KMS-11 (cell line): ENCODE measurements at regions not wholly inside any gene's neighbourhood (a gene's known extent, or its start where the extent isn't known, plus 50 kb on each side); places are given as distances from the start of the nearest gene placed in this dataset.

Experiments
- H2AFZ ChIP-seq: fragments of 200-600 bp; sonication (generic); 2 replicates; pipeline ENCODE4 v1.6.1; 2016; ENCODE audit warnings: antibody characterized with exemption, mixed run types, low read depth
- H3K27ac ChIP-seq: fragments of 200-600 bp; sonication (generic); 2 replicates; pipeline ENCODE4 v1.6.1; 2016; ENCODE audit warnings: mild to moderate bottlenecking, mixed run types
- H3K27me3 ChIP-seq: fragments of 200-600 bp; sonication (generic); 2 replicates; pipeline ENCODE4 v1.6.1; 2017; ENCODE audit warnings: mild to moderate bottlenecking, low read depth, mixed run types, moderate library complexity; ENCODE audit not compliant: insufficient read depth
- H3K36me3 ChIP-seq: fragments of 200-600 bp; sonication (generic); 2 replicates; pipeline ENCODE4 v1.6.1; 2017; ENCODE audit warnings: mild to moderate bottlenecking, mixed run types; ENCODE audit not compliant: insufficient read depth
- H3K4me1 ChIP-seq: fragments of 200-600 bp; sonication (generic); 2 replicates; pipeline ENCODE4 v1.6.1; 2016; ENCODE audit warnings: mild to moderate bottlenecking, low read depth, mixed run types; ENCODE audit not compliant: poor library complexity, severe bottlenecking
- H3K4me2 ChIP-seq: fragments of 200-600 bp; sonication (generic); 2 replicates; pipeline ENCODE4 v1.7.0; 2016; ENCODE audit warnings: mild to moderate bottlenecking, mixed run types
- H3K4me3 ChIP-seq: fragments of 200-600 bp; sonication (generic); IDR thresholded peaks from 2 replicates; pipeline ENCODE4 v1.6.1; 2017; ENCODE audit warnings: low read depth, low read length, mixed read lengths; ENCODE audit not compliant: insufficient read depth
- H3K79me2 ChIP-seq: fragments of 200-600 bp; sonication (generic); 2 replicates; pipeline ENCODE4 v1.6.1; 2016; ENCODE audit warnings: low read depth, mixed run types; ENCODE audit not compliant: insufficient read depth
- H3K9ac ChIP-seq: fragments of 200-600 bp; sonication (generic); 2 replicates; pipeline ENCODE4 v1.6.1; 2016; ENCODE audit warnings: mild to moderate bottlenecking, mixed run types
- H4K20me1 ChIP-seq: fragments of 200-600 bp; sonication (generic); 2 replicates; pipeline ENCODE4 v1.6.1; 2016; ENCODE audit warnings: mild to moderate bottlenecking, mixed run types; ENCODE audit not compliant: insufficient read depth
- TF ChIP-seq, protein P1 (sequence below): fragments of 200-600 bp; sonication (generic); conservative IDR thresholded peaks from 2 replicates; pipeline ENCODE4 v1.6.1; 2017; ENCODE audit warnings: low read depth, mild to moderate bottlenecking, antibody characterized with exemption, low read length, moderate library complexity, mixed read lengths

DNA sequence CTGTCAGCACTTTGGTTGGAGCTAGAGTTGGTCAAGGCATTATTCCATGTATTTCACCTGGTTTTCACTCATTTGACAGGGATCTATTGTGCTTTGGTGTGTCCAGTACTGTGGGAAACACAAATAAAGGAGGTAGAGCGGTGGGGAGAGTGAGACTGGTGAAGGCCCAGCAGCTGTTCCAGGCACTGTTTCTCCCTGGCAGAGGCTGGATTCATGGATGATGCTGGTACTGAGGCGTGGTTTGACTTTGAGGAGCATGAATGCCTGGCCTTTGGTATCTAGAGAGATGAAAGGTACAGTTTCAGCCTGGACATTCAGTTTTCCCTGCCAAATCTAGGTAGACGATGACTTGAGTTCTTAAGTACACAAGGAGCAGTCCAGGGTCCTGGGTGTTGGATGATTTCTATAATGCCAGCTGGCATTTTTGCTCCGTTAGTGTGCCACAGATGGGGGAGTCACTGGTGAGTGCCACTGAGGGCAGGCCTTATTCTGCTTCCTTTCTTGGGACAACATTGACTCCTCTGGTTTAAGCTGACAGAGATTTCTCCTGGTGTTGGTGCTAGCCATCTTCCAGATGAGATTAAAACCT is 162.2 kb upstream of the BMPER start:
- TF ChIP-seq, protein P1, sequence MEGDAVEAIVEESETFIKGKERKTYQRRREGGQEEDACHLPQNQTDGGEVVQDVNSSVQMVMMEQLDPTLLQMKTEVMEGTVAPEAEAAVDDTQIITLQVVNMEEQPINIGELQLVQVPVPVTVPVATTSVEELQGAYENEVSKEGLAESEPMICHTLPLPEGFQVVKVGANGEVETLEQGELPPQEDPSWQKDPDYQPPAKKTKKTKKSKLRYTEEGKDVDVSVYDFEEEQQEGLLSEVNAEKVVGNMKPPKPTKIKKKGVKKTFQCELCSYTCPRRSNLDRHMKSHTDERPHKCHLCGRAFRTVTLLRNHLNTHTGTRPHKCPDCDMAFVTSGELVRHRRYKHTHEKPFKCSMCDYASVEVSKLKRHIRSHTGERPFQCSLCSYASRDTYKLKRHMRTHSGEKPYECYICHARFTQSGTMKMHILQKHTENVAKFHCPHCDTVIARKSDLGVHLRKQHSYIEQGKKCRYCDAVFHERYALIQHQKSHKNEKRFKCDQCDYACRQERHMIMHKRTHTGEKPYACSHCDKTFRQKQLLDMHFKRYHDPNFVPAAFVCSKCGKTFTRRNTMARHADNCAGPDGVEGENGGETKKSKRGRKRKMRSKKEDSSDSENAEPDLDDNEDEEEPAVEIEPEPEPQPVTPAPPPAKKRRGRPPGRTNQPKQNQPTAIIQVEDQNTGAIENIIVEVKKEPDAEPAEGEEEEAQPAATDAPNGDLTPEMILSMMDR: no peak
- H3K79me2 ChIP-seq: no peaks in the 10 kb centered on the region
- H3K27ac ChIP-seq: no peak overlapping the region
- H3K36me3 ChIP-seq: no peaks in the 10 kb centered on the region
- H3K4me2 ChIP-seq: no peak overlapping the region
- no peak overlapping the region for H2AFZ ChIP-seq
- no peak overlapping the region for H3K9ac ChIP-seq
- no peaks in the 10 kb centered on the region for H3K4me1 ChIP-seq
- no peaks in the 10 kb centered on the region for H4K20me1 ChIP-seq
- H3K4me3 ChIP-seq: no peak overlapping the region
- H3K27me3 ChIP-seq: no peaks in the 10 kb centered on the region

DNA sequence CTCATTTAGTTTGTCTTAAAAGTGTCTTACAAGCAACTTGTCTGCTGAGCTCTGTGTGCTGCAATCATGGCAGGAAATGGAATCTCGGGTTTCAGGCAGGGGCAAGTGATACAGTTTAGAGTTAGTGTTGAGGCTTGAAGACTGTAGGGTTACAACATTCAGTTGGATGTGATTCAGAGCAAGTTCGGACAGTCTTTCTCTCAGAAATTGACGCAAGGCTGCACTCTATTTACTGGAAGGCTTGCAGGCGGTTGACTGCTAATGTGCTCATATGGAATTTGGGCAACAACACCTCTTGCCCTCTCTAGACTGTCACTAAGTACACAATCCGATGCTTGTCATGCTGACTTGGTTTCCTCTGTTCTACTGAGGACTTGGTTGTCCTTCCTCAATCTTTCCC is 161.7 kb upstream of the BMPER start:
- H3K4me1 ChIP-seq: no peaks in the 10 kb centered on the region
- H4K20me1 ChIP-seq: no peaks in the 10 kb centered on the region
- no peaks in the 10 kb centered on the region for H3K36me3 ChIP-seq
- H3K27me3 ChIP-seq: no peaks in the 10 kb centered on the region
- H3K79me2 ChIP-seq: no peaks in the 10 kb centered on the region
- no peak overlapping the region for H3K27ac ChIP-seq
- H3K9ac ChIP-seq: no peak overlapping the region
- H2AFZ ChIP-seq: no peak overlapping the region
- no peak overlapping the region for H3K4me2 ChIP-seq
- H3K4me3 ChIP-seq: no peak overlapping the region
- TF ChIP-seq, protein P1: no peak

DNA sequence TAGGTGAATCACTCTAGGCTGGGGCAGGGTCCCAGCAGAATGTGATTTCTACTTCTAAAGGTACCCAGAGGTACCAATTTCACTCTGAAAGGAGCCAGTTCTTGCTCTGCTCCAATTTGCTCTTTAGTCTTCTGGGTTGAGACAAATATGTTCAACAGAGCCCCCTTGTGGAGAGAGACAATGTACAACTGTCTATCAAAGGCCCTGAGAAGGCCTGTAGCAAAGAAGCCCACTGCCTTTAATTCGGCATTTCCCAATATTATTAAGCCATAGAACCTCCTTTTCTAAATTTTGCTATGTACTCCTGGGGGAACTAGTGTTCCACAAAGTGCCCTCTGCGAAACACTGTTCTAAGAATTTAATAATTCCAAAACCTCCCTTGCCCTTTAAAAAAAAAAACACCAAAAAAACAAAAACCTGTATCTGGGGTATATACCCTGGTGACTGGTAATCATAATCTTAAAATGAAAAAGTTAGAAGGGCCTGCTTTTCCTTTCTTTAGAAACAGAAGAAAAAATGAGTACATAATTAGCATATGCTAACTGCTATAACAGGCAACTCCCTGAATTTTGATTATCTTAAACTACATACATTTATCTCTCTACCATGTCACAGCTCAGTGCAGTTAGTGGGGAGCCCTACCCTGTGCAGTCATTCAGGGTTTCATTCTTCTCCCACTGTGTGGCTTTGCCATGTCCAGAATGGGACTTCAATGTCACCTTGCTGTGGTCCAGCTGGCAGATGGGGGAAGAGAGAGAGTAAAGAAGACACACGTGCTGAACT is 160.9 kb upstream of the BMPER start:
- Histone ChIP-seq H2AFZ (no peak overlapping the region), H4K20me1 (no peaks in the 10 kb centered on the region), H3K27ac (no peak overlapping the region), H3K9ac (no peak overlapping the region), H3K4me1 (no peaks in the 10 kb centered on the region), H3K27me3 (no peaks in the 10 kb centered on the region), H3K4me2 (no peak overlapping the region), H3K4me3 (no peak overlapping the region), H3K36me3 (no peaks in the 10 kb centered on the region), H3K79me2 (no peaks in the 10 kb centered on the region)
- TF ChIP-seq, protein P1: peak; percentile 71

DNA sequence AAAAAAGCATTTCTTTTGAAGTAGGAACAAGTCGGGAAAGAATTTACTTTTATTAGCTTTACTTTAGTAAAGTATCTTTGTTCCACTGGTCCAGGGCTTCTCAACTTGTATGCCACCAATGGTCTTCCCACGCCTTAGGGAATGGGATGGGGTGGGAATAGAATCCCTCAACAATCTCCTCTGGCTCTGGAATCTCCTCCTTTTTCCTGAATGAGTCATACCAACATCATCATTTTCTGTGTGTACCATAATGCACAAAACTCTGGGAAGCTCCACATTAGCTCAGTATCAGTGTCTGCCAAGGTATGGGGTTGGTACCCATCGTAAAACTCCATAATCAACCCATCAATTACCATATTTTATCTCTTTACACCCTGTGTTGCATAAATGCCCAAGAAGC is 159.4 kb upstream of the BMPER start:
- no peaks in the 10 kb centered on the region for H3K27me3 ChIP-seq
- H3K36me3 ChIP-seq: no peaks in the 10 kb centered on the region
- no peak overlapping the region for H3K4me2 ChIP-seq
- H3K4me1 ChIP-seq: peaks cover 5% of the 10 kb centered on the region
- no peak overlapping the region for H3K9ac ChIP-seq
- no peaks in the 10 kb centered on the region for H4K20me1 ChIP-seq
- no peak overlapping the region for H3K27ac ChIP-seq
- H3K4me3 ChIP-seq: no peak overlapping the region
- TF ChIP-seq, protein P1: no peak
- no peak overlapping the region for H2AFZ ChIP-seq
- H3K79me2 ChIP-seq: no peaks in the 10 kb centered on the region
